GM23338 (cell line): ENCODE measurements at regions not wholly inside any gene's neighbourhood (a gene's known extent, or its start where the extent isn't known, plus 50 kb on each side); places are given as distances from the start of the nearest gene placed in this dataset.

Experiments
- ATAC-seq: fragments of 200-7000 bp; cut with Tn5 transposase; 3 replicates; pipeline ENCODE4 v1.9.1; 2020
- DNase-seq: peaks from one replicate; pipeline ENCODE4 v3.0.0-alpha.2; 2015; ENCODE audit warnings: low spot score
- H2AFZ ChIP-seq: fragments of 200-600 bp; sonication (generic); 2 replicates; pipeline ENCODE4 v1.8.0; 2016; ENCODE audit warnings: antibody characterized with exemption, mild to moderate bottlenecking, moderate library complexity
- H3F3A ChIP-seq: fragments of 200-600 bp; sonication (generic); replicated peaks from 2 replicates; pipeline ENCODE4 v1.8.0; 2017; ENCODE audit warnings: antibody characterized with exemption, mixed run types, low read depth
- H3K27ac ChIP-seq: fragments of 200-600 bp; sonication (generic); 2 replicates; pipeline ENCODE4 v1.6.1; 2016; ENCODE audit warnings: low read depth
- H3K27me3 ChIP-seq: fragments of 200-600 bp; sonication (generic); 2 replicates; pipeline ENCODE4 v1.8.0; 2016; ENCODE audit warnings: mild to moderate bottlenecking, mixed run types, moderate library complexity; ENCODE audit not compliant: insufficient read depth
- H3K36me3 ChIP-seq: fragments of 200-600 bp; sonication (generic); 2 replicates; pipeline ENCODE4 v1.8.0; 2016; ENCODE audit warnings: mild to moderate bottlenecking; ENCODE audit not compliant: insufficient read depth
- H3K4me1 ChIP-seq: fragments of 200-600 bp; sonication (generic); 2 replicates; pipeline ENCODE4 v1.8.0; 2016; ENCODE audit warnings: mild to moderate bottlenecking, moderate library complexity; ENCODE audit not compliant: insufficient read depth
- H3K4me2 ChIP-seq: fragments of 200-600 bp; sonication (generic); 2 replicates; pipeline ENCODE4 v1.7.1; 2017; ENCODE audit warnings: mixed run types
- H3K4me3 ChIP-seq: fragments of 200-600 bp; sonication (generic); 2 replicates; pipeline ENCODE4 v1.6.1; 2016; ENCODE audit warnings: mixed run types
- H3K79me2 ChIP-seq: fragments of 200-600 bp; sonication (generic); replicated peaks from 2 replicates; pipeline ENCODE4 v1.8.0; 2017; ENCODE audit warnings: mild to moderate bottlenecking; ENCODE audit not compliant: insufficient read depth
- H3K9me2 ChIP-seq: fragments of 200-600 bp; sonication (generic); 2 replicates; pipeline ENCODE4 v1.8.0; 2017; ENCODE audit not compliant: insufficient read depth
- H4K20me1 ChIP-seq: fragments of 200-600 bp; sonication (generic); replicated peaks from 2 replicates; pipeline ENCODE4 v1.8.0; 2017; ENCODE audit warnings: mild to moderate bottlenecking; ENCODE audit not compliant: insufficient read depth
- H3K27ac Mint-ChIP-seq: 2 replicates; pipeline ENCODE4 v1.8.0; 2020; ENCODE audit warnings: inconsistent platforms, mild to moderate bottlenecking, moderate library complexity, mixed read lengths
- H3K27me3 Mint-ChIP-seq: 3 replicates; pipeline ENCODE4 v1.8.0; 2022; ENCODE audit warnings: low read depth, mild to moderate bottlenecking, moderate library complexity, mixed read lengths, inconsistent platforms; ENCODE audit not compliant: insufficient read depth, poor library complexity
- H3K36me3 Mint-ChIP-seq: 3 replicates; pipeline ENCODE4 v1.8.0; 2021; ENCODE audit warnings: low read depth, mild to moderate bottlenecking, inconsistent platforms, moderate library complexity, mixed read lengths
- H3K4me1 Mint-ChIP-seq: 3 replicates; pipeline ENCODE4 v1.8.0; 2020; ENCODE audit warnings: mild to moderate bottlenecking, inconsistent platforms, mixed read lengths
- H3K4me3 Mint-ChIP-seq: 3 replicates; pipeline ENCODE4 v1.8.0; 2021; ENCODE audit warnings: moderate library complexity, mild to moderate bottlenecking, inconsistent platforms, mixed read lengths
- H3K9me3 Mint-ChIP-seq: 3 replicates; pipeline ENCODE4 v1.8.0; 2020; ENCODE audit warnings: moderate library complexity, mild to moderate bottlenecking, inconsistent platforms, mixed read lengths
- CREB1 ChIP-seq: fragments of 250-450 bp; sonication (Bioruptor Pico); IDR thresholded peaks from 2 replicates; pipeline ENCODE4 v1.5.0; 2020; ENCODE audit warnings: low read depth, mild to moderate bottlenecking, moderate library complexity
- EZH2 ChIP-seq: fragments of 200-600 bp; sonication (generic); IDR thresholded peaks from one replicate; pipeline ENCODE4 v1.8.0; 2017; ENCODE audit warnings: antibody characterized with exemption, mild to moderate bottlenecking, low read depth; ENCODE audit not compliant: unreplicated experiment
- EZH2phosphoT487 ChIP-seq: fragments of 200-600 bp; sonication (generic); IDR thresholded peaks from one replicate; pipeline ENCODE4 v1.8.1; 2018; ENCODE audit warnings: antibody characterized with exemption; ENCODE audit not compliant: unreplicated experiment
- JUNB ChIP-seq: IDR thresholded peaks from one replicate; pipeline ENCODE4 v1.6.1; 2016; ENCODE audit warnings: antibody characterized with exemption; ENCODE audit not compliant: unreplicated experiment
- NANOG ChIP-seq: IDR thresholded peaks from 2 replicates; pipeline ENCODE4 v1.6.1; 2016; ENCODE audit warnings: antibody characterized with exemption, borderline replicate concordance
- POLR2AphosphoS5 ChIP-seq: IDR thresholded peaks from 2 replicates; pipeline ENCODE4 v1.6.1; 2016; ENCODE audit warnings: antibody characterized with exemption, low read depth
- STAT1 ChIP-seq: IDR thresholded peaks from one replicate; pipeline ENCODE4 v1.6.1; 2016; ENCODE audit warnings: antibody characterized with exemption; ENCODE audit not compliant: unreplicated experiment
- ZNF114 ChIP-seq: fragments of 250-450 bp; sonication (Bioruptor Pico); IDR thresholded peaks from 2 replicates; pipeline ENCODE4 v1.5.0; 2020; ENCODE audit warnings: mild to moderate bottlenecking, moderate library complexity
- ZNF331 ChIP-seq: fragments of 250-450 bp; sonication (Bioruptor Pico); IDR thresholded peaks from 2 replicates; pipeline ENCODE4 v1.5.0; 2020; ENCODE audit warnings: low read depth, mild to moderate bottlenecking, moderate library complexity
- TF ChIP-seq, protein P1 (sequence below), 2 experiments: fragments of 200-600 bp in 1 of 2; sonication (generic) in 1 of 2; conservative IDR thresholded peaks; 2 replicates each; pipeline versions ENCODE4 v1.5.1 to v1.6.1; 2016 to 2017; ENCODE audit warnings: antibody characterized with exemption in 2 of 2, low read depth in 2 of 2, mild to moderate bottlenecking in 2 of 2, moderate library complexity in 1 of 2
- TF ChIP-seq, protein P2 (sequence below): fragments of 250-450 bp; sonication (Bioruptor Pico); IDR thresholded peaks from 2 replicates; pipeline ENCODE4 v1.5.0; 2020; ENCODE audit warnings: mild to moderate bottlenecking, moderate library complexity
- TF ChIP-seq, protein P3 (sequence below): IDR thresholded peaks from 2 replicates; pipeline ENCODE4 v1.6.1; 2016; ENCODE audit warnings: antibody characterized with exemption

DNA sequence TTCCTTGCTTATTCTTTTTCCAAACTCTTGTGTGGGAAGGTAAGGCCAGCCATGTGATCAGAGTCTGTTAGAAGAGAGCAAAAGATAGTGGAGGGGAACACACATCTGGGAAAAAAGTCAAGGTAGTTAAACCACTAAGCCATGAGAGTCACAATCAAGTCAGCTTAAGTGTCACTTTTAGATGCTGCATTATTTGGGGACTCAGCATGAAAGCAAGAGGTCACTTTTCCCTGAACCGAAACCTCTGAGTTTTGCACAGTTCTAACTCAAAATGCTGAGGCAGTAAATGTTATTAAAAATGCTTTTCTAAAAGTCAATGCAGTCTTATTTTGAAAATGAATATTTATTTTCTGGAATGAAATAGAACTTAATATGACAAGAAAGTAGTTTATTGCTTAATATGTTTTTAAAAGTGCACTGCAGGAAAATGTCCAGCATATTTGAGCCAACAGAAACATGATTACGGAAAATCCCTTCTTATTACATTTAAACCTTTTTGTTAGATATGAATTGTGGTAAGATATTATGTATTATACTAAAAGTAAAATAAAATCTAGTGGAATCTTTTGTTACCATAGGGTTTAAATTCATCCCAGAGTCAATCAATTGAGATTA is 69.3 kb downstream of the RBM11 start:
- H2AFZ ChIP-seq, result 0 out of 2 replicates have a peak overlapping the region, but pooled peaks have one; percentile 53
- Mint-ChIP-seq H3K9me3 (no peaks in the 10 kb centered on the region; the same call in 1 of the 3 replicates), H3K27ac (no peak overlapping the region), H3K4me3 (no peak overlapping the region), H3K36me3 (no peaks in the 10 kb centered on the region), H3K4me1 (peaks cover 13% of the 10 kb centered on the region; the same call in 2 of the 3 replicates), H3K27me3 (no peaks in the 10 kb centered on the region)
- ATAC-seq, result no peak
- no peak overlapping the region for H3K4me2 ChIP-seq
- no peaks in the 10 kb centered on the region for H3K27me3 ChIP-seq
- no peaks in the 10 kb centered on the region; the same call in 1 of the 2 replicates for H3K9me2 ChIP-seq
- no peaks in the 10 kb centered on the region for H3F3A ChIP-seq
- H3K4me1 ChIP-seq, result peaks cover 10% of the 10 kb centered on the region
- H4K20me1 ChIP-seq, result no peaks in the 10 kb centered on the region
- TF ChIP-seq EZH2 (no peak), POLR2AphosphoS5 (no peak), EZH2phosphoT487 (no peak), ZNF114 (CRISPR knock-in tag) (no peak), JUNB (no peak)
- no peaks in the 10 kb centered on the region for H3K79me2 ChIP-seq
- no peak for DNase-seq
- H3K4me3 ChIP-seq, result no peak overlapping the region
- H3K27ac ChIP-seq, result no peak overlapping the region
- H3K36me3 ChIP-seq, result no peaks in the 10 kb centered on the region

DNA sequence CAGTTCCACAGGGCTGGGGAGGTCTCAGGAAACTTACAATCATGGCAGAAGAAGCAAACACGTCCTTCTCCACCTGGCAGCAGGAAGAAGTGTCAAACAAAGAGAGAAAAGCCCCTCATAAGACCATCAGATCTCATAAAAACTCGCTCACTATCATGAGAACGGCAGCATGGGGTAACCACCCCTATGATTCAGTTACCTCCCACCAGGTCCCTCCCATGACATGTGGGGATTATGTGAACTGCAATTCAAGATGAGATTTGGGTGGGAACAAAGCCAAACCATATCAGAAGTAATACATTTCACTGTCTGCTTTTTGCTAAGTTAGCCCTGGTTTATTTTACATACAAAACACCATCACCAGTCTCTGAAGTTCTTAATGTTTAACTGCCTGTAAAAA is 68.5 kb downstream of the RBM11 start:
- Mint-ChIP-seq H3K9me3 (no peaks in the 10 kb centered on the region; the same call in 1 of the 3 replicates), H3K27me3 (no peaks in the 10 kb centered on the region), H3K4me3 (no peak overlapping the region), H3K27ac (no peak overlapping the region), H3K36me3 (no peaks in the 10 kb centered on the region), H3K4me1 (peaks cover 13% of the 10 kb centered on the region; the same call in 2 of the 3 replicates)
- no peak for ATAC-seq
- no peak overlapping the region for H3K27ac ChIP-seq
- no peak overlapping the region for H2AFZ ChIP-seq
- no peaks in the 10 kb centered on the region for H3K27me3 ChIP-seq
- H3K79me2 ChIP-seq, result no peaks in the 10 kb centered on the region
- no peaks in the 10 kb centered on the region for H3F3A ChIP-seq
- no peak overlapping the region for H3K4me3 ChIP-seq
- no peaks in the 10 kb centered on the region for H3K9me2 ChIP-seq
- no peak overlapping the region for H3K4me2 ChIP-seq
- H4K20me1 ChIP-seq, result no peaks in the 10 kb centered on the region
- no peak for DNase-seq
- no peaks in the 10 kb centered on the region for H3K36me3 ChIP-seq
- H3K4me1 ChIP-seq, result peaks cover 10% of the 10 kb centered on the region
- no peak for TF ChIP-seq ZNF331 (CRISPR knock-in tag)
- no peak for TF ChIP-seq NANOG
- TF ChIP-seq STAT1, result no peak
- TF ChIP-seq, protein P1, sequence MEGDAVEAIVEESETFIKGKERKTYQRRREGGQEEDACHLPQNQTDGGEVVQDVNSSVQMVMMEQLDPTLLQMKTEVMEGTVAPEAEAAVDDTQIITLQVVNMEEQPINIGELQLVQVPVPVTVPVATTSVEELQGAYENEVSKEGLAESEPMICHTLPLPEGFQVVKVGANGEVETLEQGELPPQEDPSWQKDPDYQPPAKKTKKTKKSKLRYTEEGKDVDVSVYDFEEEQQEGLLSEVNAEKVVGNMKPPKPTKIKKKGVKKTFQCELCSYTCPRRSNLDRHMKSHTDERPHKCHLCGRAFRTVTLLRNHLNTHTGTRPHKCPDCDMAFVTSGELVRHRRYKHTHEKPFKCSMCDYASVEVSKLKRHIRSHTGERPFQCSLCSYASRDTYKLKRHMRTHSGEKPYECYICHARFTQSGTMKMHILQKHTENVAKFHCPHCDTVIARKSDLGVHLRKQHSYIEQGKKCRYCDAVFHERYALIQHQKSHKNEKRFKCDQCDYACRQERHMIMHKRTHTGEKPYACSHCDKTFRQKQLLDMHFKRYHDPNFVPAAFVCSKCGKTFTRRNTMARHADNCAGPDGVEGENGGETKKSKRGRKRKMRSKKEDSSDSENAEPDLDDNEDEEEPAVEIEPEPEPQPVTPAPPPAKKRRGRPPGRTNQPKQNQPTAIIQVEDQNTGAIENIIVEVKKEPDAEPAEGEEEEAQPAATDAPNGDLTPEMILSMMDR (conservative IDR thresholded peaks at IDR 0.05; ENCODE audit: low read depth in 2 of 2), result no peak
- TF ChIP-seq JUNB, result no peak
- no peak for TF ChIP-seq POLR2AphosphoS5
- TF ChIP-seq, protein P2, sequence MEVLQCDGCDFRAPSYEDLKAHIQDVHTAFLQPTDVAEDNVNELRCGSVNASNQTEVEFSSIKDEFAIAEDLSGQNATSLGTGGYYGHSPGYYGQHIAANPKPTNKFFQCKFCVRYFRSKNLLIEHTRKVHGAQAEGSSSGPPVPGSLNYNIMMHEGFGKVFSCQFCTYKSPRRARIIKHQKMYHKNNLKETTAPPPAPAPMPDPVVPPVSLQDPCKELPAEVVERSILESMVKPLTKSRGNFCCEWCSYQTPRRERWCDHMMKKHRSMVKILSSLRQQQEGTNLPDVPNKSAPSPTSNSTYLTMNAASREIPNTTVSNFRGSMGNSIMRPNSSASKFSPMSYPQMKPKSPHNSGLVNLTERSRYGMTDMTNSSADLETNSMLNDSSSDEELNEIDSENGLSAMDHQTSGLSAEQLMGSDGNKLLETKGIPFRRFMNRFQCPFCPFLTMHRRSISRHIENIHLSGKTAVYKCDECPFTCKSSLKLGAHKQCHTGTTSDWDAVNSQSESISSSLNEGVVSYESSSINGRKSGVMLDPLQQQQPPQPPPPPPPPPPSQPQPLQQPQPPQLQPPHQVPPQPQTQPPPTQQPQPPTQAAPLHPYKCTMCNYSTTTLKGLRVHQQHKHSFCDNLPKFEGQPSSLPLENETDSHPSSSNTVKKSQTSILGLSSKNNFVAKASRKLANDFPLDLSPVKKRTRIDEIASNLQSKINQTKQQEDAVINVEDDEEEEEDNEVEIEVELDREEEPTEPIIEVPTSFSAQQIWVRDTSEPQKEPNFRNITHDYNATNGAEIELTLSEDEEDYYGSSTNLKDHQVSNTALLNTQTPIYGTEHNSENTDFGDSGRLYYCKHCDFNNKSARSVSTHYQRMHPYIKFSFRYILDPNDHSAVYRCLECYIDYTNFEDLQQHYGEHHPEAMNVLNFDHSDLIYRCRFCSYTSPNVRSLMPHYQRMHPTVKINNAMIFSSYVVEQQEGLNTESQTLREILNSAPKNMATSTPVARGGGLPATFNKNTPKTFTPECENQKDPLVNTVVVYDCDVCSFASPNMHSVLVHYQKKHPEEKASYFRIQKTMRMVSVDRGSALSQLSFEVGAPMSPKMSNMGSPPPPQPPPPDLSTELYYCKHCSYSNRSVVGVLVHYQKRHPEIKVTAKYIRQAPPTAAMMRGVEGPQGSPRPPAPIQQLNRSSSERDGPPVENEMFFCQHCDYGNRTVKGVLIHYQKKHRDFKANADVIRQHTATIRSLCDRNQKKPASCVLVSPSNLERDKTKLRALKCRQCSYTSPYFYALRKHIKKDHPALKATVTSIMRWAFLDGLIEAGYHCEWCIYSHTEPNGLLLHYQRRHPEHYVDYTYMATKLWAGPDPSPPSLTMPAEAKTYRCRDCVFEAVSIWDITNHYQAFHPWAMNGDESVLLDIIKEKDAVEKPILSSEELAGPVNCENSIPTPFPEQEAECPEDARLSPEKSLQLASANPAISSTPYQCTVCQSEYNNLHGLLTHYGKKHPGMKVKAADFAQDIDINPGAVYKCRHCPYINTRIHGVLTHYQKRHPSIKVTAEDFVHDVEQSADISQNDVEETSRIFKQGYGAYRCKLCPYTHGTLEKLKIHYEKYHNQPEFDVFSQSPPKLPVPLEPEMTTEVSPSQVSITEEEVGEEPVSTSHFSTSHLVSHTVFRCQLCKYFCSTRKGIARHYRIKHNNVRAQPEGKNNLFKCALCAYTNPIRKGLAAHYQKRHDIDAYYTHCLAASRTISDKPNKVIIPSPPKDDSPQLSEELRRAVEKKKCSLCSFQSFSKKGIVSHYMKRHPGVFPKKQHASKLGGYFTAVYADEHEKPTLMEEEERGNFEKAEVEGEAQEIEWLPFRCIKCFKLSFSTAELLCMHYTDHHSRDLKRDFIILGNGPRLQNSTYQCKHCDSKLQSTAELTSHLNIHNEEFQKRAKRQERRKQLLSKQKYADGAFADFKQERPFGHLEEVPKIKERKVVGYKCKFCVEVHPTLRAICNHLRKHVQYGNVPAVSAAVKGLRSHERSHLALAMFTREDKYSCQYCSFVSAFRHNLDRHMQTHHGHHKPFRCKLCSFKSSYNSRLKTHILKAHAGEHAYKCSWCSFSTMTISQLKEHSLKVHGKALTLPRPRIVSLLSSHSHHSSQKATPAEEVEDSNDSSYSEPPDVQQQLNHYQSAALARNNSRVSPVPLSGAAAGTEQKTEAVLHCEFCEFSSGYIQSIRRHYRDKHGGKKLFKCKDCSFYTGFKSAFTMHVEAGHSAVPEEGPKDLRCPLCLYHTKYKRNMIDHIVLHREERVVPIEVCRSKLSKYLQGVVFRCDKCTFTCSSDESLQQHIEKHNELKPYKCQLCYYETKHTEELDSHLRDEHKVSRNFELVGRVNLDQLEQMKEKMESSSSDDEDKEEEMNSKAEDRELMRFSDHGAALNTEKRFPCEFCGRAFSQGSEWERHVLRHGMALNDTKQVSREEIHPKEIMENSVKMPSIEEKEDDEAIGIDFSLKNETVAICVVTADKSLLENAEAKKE (CRISPR knock-in tag), result no peak
- TF ChIP-seq EZH2, result no peak
- TF ChIP-seq CREB1 (CRISPR knock-in tag), result no peak
- TF ChIP-seq, protein P3, sequence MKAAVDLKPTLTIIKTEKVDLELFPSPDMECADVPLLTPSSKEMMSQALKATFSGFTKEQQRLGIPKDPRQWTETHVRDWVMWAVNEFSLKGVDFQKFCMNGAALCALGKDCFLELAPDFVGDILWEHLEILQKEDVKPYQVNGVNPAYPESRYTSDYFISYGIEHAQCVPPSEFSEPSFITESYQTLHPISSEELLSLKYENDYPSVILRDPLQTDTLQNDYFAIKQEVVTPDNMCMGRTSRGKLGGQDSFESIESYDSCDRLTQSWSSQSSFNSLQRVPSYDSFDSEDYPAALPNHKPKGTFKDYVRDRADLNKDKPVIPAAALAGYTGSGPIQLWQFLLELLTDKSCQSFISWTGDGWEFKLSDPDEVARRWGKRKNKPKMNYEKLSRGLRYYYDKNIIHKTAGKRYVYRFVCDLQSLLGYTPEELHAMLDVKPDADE, result no peak
